MM.1S (cell line): ENCODE measurements at regions not wholly inside any gene's neighbourhood (a gene's known extent, or its start where the extent isn't known, plus 50 kb on each side); places are given as distances from the start of the nearest gene placed in this dataset.

ENCODE experiments used
- DNase-seq: peaks from one replicate; pipeline ENCODE4 v3.0.0-alpha.2; 2015
- H2AFZ ChIP-seq: fragments of 300-600 bp; sonication (generic); 2 replicates; pipeline ENCODE4 v1.6.0; 2016; ENCODE audit warnings: antibody characterized with exemption, low read length
- H3F3A ChIP-seq: fragments of 300-600 bp; sonication (generic); 2 replicates; pipeline ENCODE4 v1.6.1; 2016; ENCODE audit warnings: mild to moderate bottlenecking, antibody characterized with exemption, low read length, moderate library complexity, mixed read lengths; ENCODE audit not compliant: insufficient read depth
- H3K27ac ChIP-seq: fragments of 300-600 bp; sonication (generic); 2 replicates; pipeline ENCODE4 v1.5.1; 2016; ENCODE audit warnings: mild to moderate bottlenecking, low read length
- H3K27me3 ChIP-seq: fragments of 300-600 bp; sonication (generic); replicated peaks from 2 replicates; pipeline ENCODE4 v1.6.0; 2016; ENCODE audit warnings: low read length; ENCODE audit not compliant: insufficient read depth
- H3K36me3 ChIP-seq: fragments of 300-600 bp; sonication (generic); replicated peaks from 2 replicates; pipeline ENCODE4 v1.6.1; 2016; ENCODE audit warnings: mild to moderate bottlenecking, low read length, mixed read lengths; ENCODE audit not compliant: insufficient read depth
- H3K4me1 ChIP-seq: fragments of 300-600 bp; sonication (generic); 2 replicates; pipeline ENCODE4 v1.6.1; 2016; ENCODE audit warnings: low read length, mixed read lengths
- H3K4me2 ChIP-seq: fragments of 300-600 bp; sonication (generic); 2 replicates; pipeline ENCODE4 v1.6.0; 2016; ENCODE audit warnings: low read depth, low read length
- H3K4me3 ChIP-seq: fragments of 300-600 bp; sonication (generic); 2 replicates; pipeline ENCODE4 v1.5.1; 2016; ENCODE audit warnings: low read length, mixed read lengths
- H3K79me2 ChIP-seq: fragments of 300-600 bp; sonication (generic); 2 replicates; pipeline ENCODE4 v1.6.1; 2016; ENCODE audit warnings: mixed run types, low read length, mixed read lengths
- H3K9ac ChIP-seq: fragments of 300-600 bp; sonication (generic); 2 replicates; pipeline ENCODE4 v1.6.1; 2016; ENCODE audit warnings: low read length, mixed read lengths
- H3K9me2 ChIP-seq: fragments of 300-600 bp; sonication (generic); replicated peaks from 2 replicates; pipeline ENCODE4 v1.6.1; 2016; ENCODE audit warnings: mild to moderate bottlenecking, low read length, mixed read lengths; ENCODE audit not compliant: insufficient read depth
- H3K9me3 ChIP-seq: fragments of 300-600 bp; sonication (generic); replicated peaks from 2 replicates; pipeline ENCODE4 v1.6.1; 2016; ENCODE audit warnings: mild to moderate bottlenecking, low read length, mixed read lengths; ENCODE audit not compliant: insufficient read depth
- H4K20me1 ChIP-seq: fragments of 300-600 bp; sonication (generic); 2 replicates; pipeline ENCODE4 v1.6.1; 2016; ENCODE audit warnings: mild to moderate bottlenecking, low read length, moderate library complexity, mixed read lengths; ENCODE audit not compliant: insufficient read depth
- EZH2 ChIP-seq: fragments of 300-600 bp; sonication (generic); optimal IDR thresholded peaks from 2 replicates; pipeline ENCODE3; 2017; ENCODE audit warnings: low read depth, mild to moderate bottlenecking, antibody characterized with exemption, low read length, mixed read lengths
- EZH2phosphoT487 ChIP-seq: fragments of 300-600 bp; sonication (generic); IDR thresholded peaks from 2 replicates; pipeline ENCODE4 v1.6.1; 2018; ENCODE audit warnings: antibody characterized with exemption, low read length
- TF ChIP-seq, protein P1 (sequence below): fragments of 300-600 bp; sonication (generic); IDR thresholded peaks from 2 replicates; pipeline ENCODE4 v1.5.1; 2016; ENCODE audit warnings: antibody characterized with exemption, low read length, mixed read lengths

DNA sequence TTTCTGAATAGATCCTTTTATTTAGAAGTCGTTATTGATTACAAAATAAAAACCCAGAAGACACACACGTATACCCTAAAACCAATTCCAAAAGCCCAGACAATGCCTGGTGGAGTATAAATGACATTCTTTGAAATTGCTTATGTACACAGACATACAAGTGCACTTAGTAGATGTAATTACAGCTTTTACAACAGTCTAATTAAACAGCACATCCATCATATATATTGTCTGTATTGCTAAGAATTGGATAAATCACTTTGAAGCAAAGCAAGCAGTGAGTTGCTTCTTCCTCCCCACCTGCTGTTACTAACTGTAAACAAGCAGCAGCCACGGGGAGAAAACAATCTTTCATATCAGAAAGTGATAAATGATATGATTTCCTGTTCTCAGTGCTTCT, 645.7 kb downstream of the TLL1 start:
- no peak overlapping the region for H2AFZ ChIP-seq
- no peak overlapping the region for H3K4me2 ChIP-seq
- no peak for DNase-seq
- no peaks in the 10 kb centered on the region for H3K9me2 ChIP-seq
- no peak overlapping the region for H3K27ac ChIP-seq
- no peaks in the 10 kb centered on the region for H3K27me3 ChIP-seq
- no peaks in the 10 kb centered on the region for H3K36me3 ChIP-seq
- H3K9me3 ChIP-seq: no peaks in the 10 kb centered on the region
- TF ChIP-seq EZH2 (no peak), EZH2phosphoT487 (no peak)
- TF ChIP-seq, protein P1, sequence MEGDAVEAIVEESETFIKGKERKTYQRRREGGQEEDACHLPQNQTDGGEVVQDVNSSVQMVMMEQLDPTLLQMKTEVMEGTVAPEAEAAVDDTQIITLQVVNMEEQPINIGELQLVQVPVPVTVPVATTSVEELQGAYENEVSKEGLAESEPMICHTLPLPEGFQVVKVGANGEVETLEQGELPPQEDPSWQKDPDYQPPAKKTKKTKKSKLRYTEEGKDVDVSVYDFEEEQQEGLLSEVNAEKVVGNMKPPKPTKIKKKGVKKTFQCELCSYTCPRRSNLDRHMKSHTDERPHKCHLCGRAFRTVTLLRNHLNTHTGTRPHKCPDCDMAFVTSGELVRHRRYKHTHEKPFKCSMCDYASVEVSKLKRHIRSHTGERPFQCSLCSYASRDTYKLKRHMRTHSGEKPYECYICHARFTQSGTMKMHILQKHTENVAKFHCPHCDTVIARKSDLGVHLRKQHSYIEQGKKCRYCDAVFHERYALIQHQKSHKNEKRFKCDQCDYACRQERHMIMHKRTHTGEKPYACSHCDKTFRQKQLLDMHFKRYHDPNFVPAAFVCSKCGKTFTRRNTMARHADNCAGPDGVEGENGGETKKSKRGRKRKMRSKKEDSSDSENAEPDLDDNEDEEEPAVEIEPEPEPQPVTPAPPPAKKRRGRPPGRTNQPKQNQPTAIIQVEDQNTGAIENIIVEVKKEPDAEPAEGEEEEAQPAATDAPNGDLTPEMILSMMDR: no peak
- no peaks in the 10 kb centered on the region for H3K79me2 ChIP-seq
- H3K9ac ChIP-seq: no peak overlapping the region
- H3K4me1 ChIP-seq: no peaks in the 10 kb centered on the region
- H4K20me1 ChIP-seq: no peaks in the 10 kb centered on the region
- no peaks in the 10 kb centered on the region for H3F3A ChIP-seq
- H3K4me3 ChIP-seq: no peak overlapping the region

DNA sequence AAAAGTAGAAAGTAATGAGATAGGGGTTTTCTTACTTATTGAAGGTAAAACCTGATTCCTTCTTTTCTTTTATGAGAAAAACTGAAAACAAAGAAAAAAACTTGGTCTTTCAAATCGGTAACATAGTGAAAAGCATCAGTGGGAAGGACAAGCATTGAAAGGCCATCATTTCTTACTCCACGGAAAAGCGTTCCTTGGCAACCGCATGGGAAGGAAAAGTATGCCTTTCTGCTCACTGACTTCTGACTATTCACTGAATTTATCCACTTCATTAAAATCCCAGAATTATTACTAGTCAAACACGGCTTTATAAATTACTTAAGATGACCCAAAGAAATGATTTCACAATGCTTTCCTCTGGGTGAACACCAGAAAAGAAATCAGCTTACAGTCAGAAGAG, 646.7 kb downstream of the TLL1 start:
- H3K27me3 ChIP-seq: no peaks in the 10 kb centered on the region
- no peak overlapping the region for H3K4me3 ChIP-seq
- no peak overlapping the region for H3K9ac ChIP-seq
- no peaks in the 10 kb centered on the region for H3K9me3 ChIP-seq
- H3F3A ChIP-seq: no peaks in the 10 kb centered on the region
- TF ChIP-seq EZH2: no peak
- TF ChIP-seq, protein P1: no peak
- TF ChIP-seq EZH2phosphoT487: no peak
- H2AFZ ChIP-seq: no peak overlapping the region
- H3K36me3 ChIP-seq: no peaks in the 10 kb centered on the region
- H3K27ac ChIP-seq: no peak overlapping the region
- H3K9me2 ChIP-seq: no peaks in the 10 kb centered on the region
- no peaks in the 10 kb centered on the region for H4K20me1 ChIP-seq
- no peak for DNase-seq
- H3K4me1 ChIP-seq: no peaks in the 10 kb centered on the region
- no peaks in the 10 kb centered on the region for H3K79me2 ChIP-seq
- no peak overlapping the region for H3K4me2 ChIP-seq

DNA sequence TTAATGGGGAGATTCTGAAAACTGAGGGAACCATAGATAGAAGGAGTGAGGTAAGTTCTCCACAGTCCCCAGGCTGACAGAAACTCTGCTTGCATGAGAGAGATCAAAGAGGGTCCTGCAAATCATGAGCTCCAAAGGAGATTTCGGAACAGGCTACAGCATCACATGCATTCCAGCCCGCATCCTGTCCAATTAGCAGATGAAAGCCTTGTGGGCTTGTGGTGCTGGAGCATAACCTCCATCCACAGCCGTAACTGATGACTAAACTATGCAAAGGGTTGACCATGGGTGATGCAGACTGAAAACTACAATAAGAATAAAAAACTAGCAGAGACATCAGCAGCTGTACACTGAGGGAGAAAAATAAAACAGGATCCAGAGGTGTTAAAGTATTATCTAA, 654.5 kb downstream of the TLL1 start:
- Histone ChIP-seq H3K9me2 (no peaks in the 10 kb centered on the region), H2AFZ (no peak overlapping the region), H3F3A (no peaks in the 10 kb centered on the region), H3K36me3 (no peaks in the 10 kb centered on the region), H3K9me3 (no peaks in the 10 kb centered on the region), H3K4me3 (no peak overlapping the region), H3K4me1 (no peaks in the 10 kb centered on the region), H3K4me2 (no peak overlapping the region), H3K27me3 (no peaks in the 10 kb centered on the region), H3K9ac (no peak overlapping the region), H3K27ac (no peak overlapping the region), H4K20me1 (no peaks in the 10 kb centered on the region), H3K79me2 (no peaks in the 10 kb centered on the region)
- DNase-seq: no peak
- TF ChIP-seq EZH2 (no peak), EZH2phosphoT487 (no peak)
- TF ChIP-seq, protein P1: no peak
